K562 (cell line): ENCODE measurements at regions not wholly inside any gene's neighbourhood (a gene's known extent, or its start where the extent isn't known, plus 50 kb on each side); places are given as distances from the start of the nearest gene placed in this dataset.

ENCODE experiments used
- ATAC-seq: fragments of 200-7000 bp; cut with Tn5 transposase; 3 replicates; pipeline ENCODE4 v1.9.1; 2020; ENCODE audit warnings: moderate library complexity
- BruUV-seq: library from RNA; stranded (reverse); fragments of 400-500 nt; replicated peaks from 2 replicates; lab custom pipeline; 2021; lab: Mats Ljungman, UMichigan
- CTCF ChIA-PET: fragments of 300-600 bp; formaldehyde crosslinking; extraction: SDS; loops from one replicate; lab custom pipeline; 2021; ENCODE audit warnings: low intra/inter-chr PET ratio; lab: Yijun Ruan, JAX
- POLR2A ChIA-PET: fragments of 300-600, 350-650 bp; sonication (Branson Sonifier 250); formaldehyde crosslinking; extraction: SDS; loops from one replicate; lab custom pipeline; 2021; ENCODE audit warnings: antibody characterized with exemption, inconsistent platforms; lab: Yijun Ruan, JAX
- DNase-seq, 4 experiments: peaks; one replicate each; pipeline versions ENCODE4 v3.0.0 to v3.0.0-alpha.2; 2011 to 2018; ENCODE audit warnings: low spot score in 3 of 4, mixed read lengths in 3 of 4; ENCODE audit errors: extremely low read depth in 1 of 4
- FAIRE-seq: peaks from 2 replicates; lab custom pipeline; 2011; peaks lifted over from hg19 to GRCh38; lab: Jason Lieb, UNC
- H2AFZ ChIP-seq: 2 replicates; pipeline ENCODE4 v1.6.0; 2011; ENCODE audit warnings: low read depth, low read length, control low read depth, inconsistent platforms
- H3K27ac ChIP-seq: fragments of 200-600 bp; 3 replicates; pipeline ENCODE4 v1.8.0; 2011; ENCODE audit warnings: low read depth, mild to moderate bottlenecking, control low read depth, inconsistent platforms, low read length, moderate library complexity, mixed read lengths; ENCODE audit errors: extremely low read depth
- H3K27me3 ChIP-seq, 2 experiments: fragments of 300-600 bp in 1 of 2; 2 replicates in 1 of 2; 3 replicates in 1 of 2; pipeline versions ENCODE4 v1.6.0 to v1.8.0; 2011; ENCODE audit warnings: inconsistent platforms in 2 of 2, low read length in 2 of 2, mild to moderate bottlenecking in 1 of 2, mixed read lengths in 1 of 2, moderate library complexity in 1 of 2; ENCODE audit not compliant: control insufficient read depth in 2 of 2, insufficient read depth in 2 of 2
- H3K36me3 ChIP-seq: fragments of 300-600 bp; 3 replicates; pipeline ENCODE4 v1.8.0; 2011; ENCODE audit warnings: mild to moderate bottlenecking, low read length, inconsistent platforms; ENCODE audit not compliant: control insufficient read depth, insufficient read depth
- H3K4me1 ChIP-seq, 2 experiments: fragments of 200-600 bp in 1 of 2; replicated peaks in 1 of 2; 2 replicates in 1 of 2; 3 replicates in 1 of 2; pipeline versions ENCODE4 v1.5.1 to v1.8.0; 2011; ENCODE audit warnings: inconsistent platforms in 2 of 2, low read length in 2 of 2, mild to moderate bottlenecking in 1 of 2, mixed read lengths in 1 of 2, moderate library complexity in 1 of 2; ENCODE audit not compliant: control insufficient read depth in 2 of 2, insufficient read depth in 2 of 2
- H3K4me2 ChIP-seq: 2 replicates; pipeline ENCODE4 v1.6.1; 2011; ENCODE audit warnings: low read length, control low read depth, inconsistent platforms, mixed read lengths; ENCODE audit not compliant: insufficient read depth
- H3K4me3 ChIP-seq: fragments of 200-600 bp; sonication (generic), shearing (Covaris generic); 2 replicates; pipeline ENCODE4 v1.5.1; 2016; ENCODE audit warnings: control low read depth, inconsistent platforms
- H3K79me2 ChIP-seq: fragments of 200-600 bp; 3 replicates; pipeline ENCODE4 v1.8.0; 2011; ENCODE audit warnings: low read length, inconsistent platforms; ENCODE audit not compliant: control insufficient read depth, insufficient read depth
- H3K9ac ChIP-seq, 2 experiments: 2 replicates each; pipeline versions ENCODE4 v1.6.0 to v1.6.1; 2011; ENCODE audit warnings: low read depth in 2 of 2, low read length in 2 of 2, control low read depth in 1 of 2, inconsistent platforms in 1 of 2, mild to moderate bottlenecking in 1 of 2, mixed read lengths in 1 of 2; ENCODE audit not compliant: insufficient read depth in 1 of 2
- H3K9me1 ChIP-seq: one replicate; pipeline ENCODE4 v1.6.0; 2011; ENCODE audit warnings: inconsistent platforms, mild to moderate bottlenecking, low read length, moderate library complexity; ENCODE audit not compliant: control insufficient read depth, insufficient read depth
- H3K9me3 ChIP-seq: replicated peaks from 2 replicates; pipeline ENCODE4 v1.5.1; 2011; ENCODE audit warnings: low read depth, low read length, inconsistent platforms; ENCODE audit not compliant: control insufficient read depth, insufficient read depth
- H4K20me1 ChIP-seq: replicated peaks from 2 replicates; pipeline ENCODE4 v1.6.1; 2011; ENCODE audit warnings: low read length, inconsistent platforms, mixed read lengths; ENCODE audit not compliant: control insufficient read depth, insufficient read depth
- GATAD2A ChIP-seq: fragments of 450-650 bp; IDR thresholded peaks from 2 replicates; pipeline ENCODE4 v1.6.1; 2017
- KLF16 ChIP-seq: IDR thresholded peaks from 2 replicates; pipeline ENCODE4 v1.6.1; 2016; ENCODE audit warnings: antibody characterized with exemption
- MAZ ChIP-seq, 2 experiments: fragments of 450-650 bp in 1 of 2; sonication (generic) in 1 of 2; formaldehyde crosslinking; IDR thresholded peaks in 1 of 2; conservative IDR thresholded peaks in 1 of 2; 2 replicates each; pipeline versions ENCODE4 v1.4.0 to v1.5.0; 2020; ENCODE audit warnings: mild to moderate bottlenecking in 1 of 2, missing genetic modification reagents in 1 of 2
- PHB ChIP-seq: fragments of 250-450 bp; sonication (Bioruptor Pico); IDR thresholded peaks from 2 replicates; pipeline ENCODE4 v1.5.0; 2021
- POLR2G ChIP-seq: fragments of 200-400 bp; formaldehyde crosslinking; IDR thresholded peaks from 2 replicates; pipeline ENCODE4 v1.6.1; 2017; ENCODE audit warnings: low read depth, mild to moderate bottlenecking, antibody characterized with exemption, low read length, moderate library complexity
- RCOR1 ChIP-seq, 2 experiments: IDR thresholded peaks; 2 replicates each; pipeline ENCODE4 v1.6.1; 2012; ENCODE audit warnings: low read depth in 2 of 2, low read length in 2 of 2, borderline replicate concordance in 1 of 2, improper control_type of control experiment in 1 of 2
- ZNF165 ChIP-seq: fragments of 250-450 bp; sonication (Bioruptor Pico); IDR thresholded peaks from 2 replicates; pipeline ENCODE4 v1.4.0; 2020; ENCODE audit warnings: borderline replicate concordance
- WGBS: fragments of 100-300 bp; shearing (Covaris generic); methylation state at CpG from one replicate; pipeline ENCODE4 v1.1.6; 2016; ENCODE audit warnings: low coverage, mixed read lengths; ENCODE audit not compliant: insufficient coverage; ENCODE audit errors: missing lambda C conversion rate; 5-methylcytosine and 5-hydroxymethylcytosine counted together
- in situ Hi-C: fragments of 300-500 bp; cut with MboI; formaldehyde crosslinking; loops from 4 replicates; pipeline ENCODE4 v1.15.0; 2018; ENCODE audit warnings: inconsistent platforms, mixed read lengths
- intact Hi-C: fragments of 100-400 bp; cut with micrococcal nuclease; formaldehyde crosslinking; loops from 2 replicates; pipeline ENCODE4 v1.14.2; 2022
- TF ChIP-seq, protein P1 (sequence below), 2 experiments: fragments of 450-650 bp; IDR thresholded peaks; 2 replicates each; pipeline ENCODE4 v1.6.1; 2018; ENCODE audit warnings: mild to moderate bottlenecking in 2 of 2, low read depth in 1 of 2; ENCODE audit not compliant: partially characterized antibody in 2 of 2

DNA sequence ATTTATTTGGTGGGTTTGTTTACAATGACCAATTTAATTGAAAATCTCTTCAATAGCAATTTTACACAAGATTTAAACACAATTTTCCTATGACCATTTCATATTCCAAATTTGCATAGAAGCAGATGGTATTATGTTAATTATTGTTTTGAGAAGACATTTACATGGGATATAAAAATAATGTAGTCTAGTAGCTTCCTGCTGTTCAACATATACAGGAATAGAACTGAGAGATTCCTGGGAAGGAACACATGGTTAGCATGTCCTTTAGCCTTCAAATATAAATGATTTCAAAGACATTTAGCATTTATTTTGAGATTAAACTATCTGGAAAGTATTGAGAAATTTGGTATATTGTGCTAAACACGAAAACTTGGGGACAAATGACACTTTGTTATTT lies 129.6 kb downstream of the KCNE4 start:
- FAIRE-seq (no peak), ATAC-seq (no peak), DNase-seq (no peak)
- CTCF ChIA-PET, result no interaction called here
- POLR2A ChIA-PET, result no interaction called here
- Histone ChIP-seq H2AFZ (no peak overlapping the region), H4K20me1 (no peaks in the 10 kb centered on the region), H3K79me2 (no peaks in the 10 kb centered on the region), H3K27ac (no peak overlapping the region), H3K36me3 (no peaks in the 10 kb centered on the region), H3K4me2 (no peak overlapping the region), H3K9ac (no peak overlapping the region), H3K4me1 (no peaks in the 10 kb centered on the region), H3K9me3 (no peaks in the 10 kb centered on the region), H3K9me1 (no peaks in the 10 kb centered on the region), H3K27me3 (no peaks in the 10 kb centered on the region), H3K4me3 (no peak overlapping the region)
- WGBS, result 0% methylated on average over 1 of the region's 1 CpG
- in situ Hi-C loops (no loop called here), intact Hi-C loops (no loop called here)
- no TSS peak for BruUV-seq
- TF ChIP-seq KLF16 (no peak), PHB (CRISPR knock-in tag) (no peak)

DNA sequence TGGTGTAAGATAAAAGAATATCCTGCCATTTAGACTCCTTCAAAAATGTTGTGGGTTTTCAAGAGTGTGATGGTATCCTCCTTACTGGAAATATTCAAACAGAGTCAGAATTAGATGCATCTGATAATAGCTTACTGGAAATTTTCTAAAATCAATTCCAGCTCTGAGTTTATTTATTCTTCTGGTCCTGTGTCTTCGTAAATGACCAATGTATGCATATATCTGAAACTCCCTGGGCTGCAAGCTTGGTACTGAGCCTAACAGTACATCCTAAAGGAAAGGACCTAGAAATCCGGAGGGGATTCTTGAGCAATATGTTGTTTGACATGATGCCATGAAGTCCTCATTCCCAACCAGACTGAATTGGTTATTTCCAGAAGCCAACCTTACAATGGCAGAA lies 130.4 kb downstream of the KCNE4 start:
- CTCF ChIA-PET, result no interaction called here

More for the DNA sequence above, 130.4 kb downstream of the KCNE4 start:
- Histone ChIP-seq H3K4me3 (no peak overlapping the region), H3K4me1 (no peaks in the 10 kb centered on the region), H3K27me3 (no peaks in the 10 kb centered on the region), H3K27ac (no peak overlapping the region), H3K79me2 (no peaks in the 10 kb centered on the region), H3K9me1 (no peaks in the 10 kb centered on the region), H3K4me2 (no peak overlapping the region), H3K9ac (no peak overlapping the region), H3K36me3 (no peaks in the 10 kb centered on the region), H2AFZ (no peak overlapping the region), H3K9me3 (no peaks in the 10 kb centered on the region), H4K20me1 (no peaks in the 10 kb centered on the region)
- TF ChIP-seq ZNF165 (CRISPR knock-in tag) (no peak), MAZ (CRISPR knock-in tag; conservative IDR thresholded peaks at IDR 0.05 in 1 of 2, IDR thresholded peaks at IDR 0.05 in 1 of 2) (no peak), POLR2G (no peak), RCOR1 (IDR thresholded peaks at IDR 0.05; ENCODE audit: borderline replicate concordance in 1 of 2, low read depth in 2 of 2, low read length in 2 of 2) (no peak), GATAD2A (no peak)
- TF ChIP-seq, protein P1, sequence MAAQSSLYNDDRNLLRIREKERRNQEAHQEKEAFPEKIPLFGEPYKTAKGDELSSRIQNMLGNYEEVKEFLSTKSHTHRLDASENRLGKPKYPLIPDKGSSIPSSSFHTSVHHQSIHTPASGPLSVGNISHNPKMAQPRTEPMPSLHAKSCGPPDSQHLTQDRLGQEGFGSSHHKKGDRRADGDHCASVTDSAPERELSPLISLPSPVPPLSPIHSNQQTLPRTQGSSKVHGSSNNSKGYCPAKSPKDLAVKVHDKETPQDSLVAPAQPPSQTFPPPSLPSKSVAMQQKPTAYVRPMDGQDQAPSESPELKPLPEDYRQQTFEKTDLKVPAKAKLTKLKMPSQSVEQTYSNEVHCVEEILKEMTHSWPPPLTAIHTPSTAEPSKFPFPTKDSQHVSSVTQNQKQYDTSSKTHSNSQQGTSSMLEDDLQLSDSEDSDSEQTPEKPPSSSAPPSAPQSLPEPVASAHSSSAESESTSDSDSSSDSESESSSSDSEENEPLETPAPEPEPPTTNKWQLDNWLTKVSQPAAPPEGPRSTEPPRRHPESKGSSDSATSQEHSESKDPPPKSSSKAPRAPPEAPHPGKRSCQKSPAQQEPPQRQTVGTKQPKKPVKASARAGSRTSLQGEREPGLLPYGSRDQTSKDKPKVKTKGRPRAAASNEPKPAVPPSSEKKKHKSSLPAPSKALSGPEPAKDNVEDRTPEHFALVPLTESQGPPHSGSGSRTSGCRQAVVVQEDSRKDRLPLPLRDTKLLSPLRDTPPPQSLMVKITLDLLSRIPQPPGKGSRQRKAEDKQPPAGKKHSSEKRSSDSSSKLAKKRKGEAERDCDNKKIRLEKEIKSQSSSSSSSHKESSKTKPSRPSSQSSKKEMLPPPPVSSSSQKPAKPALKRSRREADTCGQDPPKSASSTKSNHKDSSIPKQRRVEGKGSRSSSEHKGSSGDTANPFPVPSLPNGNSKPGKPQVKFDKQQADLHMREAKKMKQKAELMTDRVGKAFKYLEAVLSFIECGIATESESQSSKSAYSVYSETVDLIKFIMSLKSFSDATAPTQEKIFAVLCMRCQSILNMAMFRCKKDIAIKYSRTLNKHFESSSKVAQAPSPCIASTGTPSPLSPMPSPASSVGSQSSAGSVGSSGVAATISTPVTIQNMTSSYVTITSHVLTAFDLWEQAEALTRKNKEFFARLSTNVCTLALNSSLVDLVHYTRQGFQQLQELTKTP (IDR thresholded peaks at IDR 0.05; ENCODE audit: low read depth in 1 of 2, partially characterized antibody in 2 of 2), result no peak
- intact Hi-C loops, result no loop called here
- POLR2A ChIA-PET, result no interaction called here
- no peak for ATAC-seq
- in situ Hi-C loops, result no loop called here
- no TSS peak for BruUV-seq
- WGBS, result 0% methylated on average over 2 of the region's 2 CpGs
- no peak for DNase-seq
- no peak for FAIRE-seq
